CD8-positive, alpha-beta memory T cell (primary cell): ENCODE measurements at regions not wholly inside any gene's neighbourhood (a gene's known extent, or its start where the extent isn't known, plus 50 kb on each side); places are given as distances from the start of the nearest gene placed in this dataset.

ENCODE experiments used
- CTCF ChIA-PET: fragments of 350-600 bp; sonication (Branson Sonifier 250); formaldehyde crosslinking; loops from one replicate; lab custom pipeline; 2021; ENCODE audit warnings: antibody characterized with exemption; lab: Charles Lee
- POLR2A ChIA-PET: fragments of 350-600 bp; sonication (Branson Sonifier 250); formaldehyde crosslinking; loops from one replicate; lab custom pipeline; 2021; ENCODE audit warnings: antibody characterized with exemption; lab: Charles Lee
- DNase-seq, 5 donors: peaks; one replicate each; pipeline versions ENCODE4 v3.0.0 to v3.0.0-alpha.2; 2020 to 2022; ENCODE audit warnings: mixed read lengths in 1 of 5
- H3K27ac ChIP-seq: one replicate; pipeline ENCODE4 v1.7.0; 2013; ENCODE audit warnings: low read depth, mild to moderate bottlenecking, low read length, moderate library complexity
- H3K27me3 ChIP-seq: 2 replicates; pipeline ENCODE4 v1.7.0; 2013; ENCODE audit warnings: low read length, mild to moderate bottlenecking; ENCODE audit not compliant: insufficient read depth, poor library complexity, severe bottlenecking
- H3K36me3 ChIP-seq: 2 replicates; pipeline ENCODE4 v1.7.0; 2013; ENCODE audit warnings: mild to moderate bottlenecking, low read length, moderate library complexity; ENCODE audit not compliant: insufficient read depth
- H3K4me1 ChIP-seq: 2 replicates; pipeline ENCODE4 v1.7.0; 2013; ENCODE audit warnings: mild to moderate bottlenecking, low read length, moderate library complexity; ENCODE audit not compliant: insufficient read depth
- H3K4me3 ChIP-seq: 2 replicates; pipeline ENCODE4 v1.7.0; 2013; ENCODE audit warnings: mild to moderate bottlenecking, low read length
- H3K9me3 ChIP-seq: 2 replicates; pipeline ENCODE4 v1.7.0; 2013; ENCODE audit warnings: mild to moderate bottlenecking, low read length
- H3K27ac Mint-ChIP-seq, 8 donors: one replicate each; pipeline ENCODE4 v1.8.0; 2020 to 2021; ENCODE audit warnings: mixed read lengths in 8 of 8, mild to moderate bottlenecking in 6 of 8, inconsistent platforms in 3 of 8, moderate library complexity in 3 of 8
- H3K27me3 Mint-ChIP-seq, 2 donors: one replicate each; pipeline ENCODE4 v1.8.0; 2020 to 2021; ENCODE audit warnings: mixed read lengths in 2 of 2, mild to moderate bottlenecking in 1 of 2, moderate library complexity in 1 of 2
- H3K36me3 Mint-ChIP-seq, 3 donors: one replicate each; pipeline ENCODE4 v1.8.0; 2020 to 2021; ENCODE audit warnings: mixed read lengths in 3 of 3, inconsistent platforms in 1 of 3, mild to moderate bottlenecking in 1 of 3
- H3K4me1 Mint-ChIP-seq, 3 donors: one replicate each; pipeline ENCODE4 v1.8.0; 2020 to 2021; ENCODE audit warnings: mixed read lengths in 3 of 3, inconsistent platforms in 1 of 3, mild to moderate bottlenecking in 1 of 3
- H3K4me3 Mint-ChIP-seq, 7 donors: one replicate each; pipeline ENCODE4 v1.8.0; 2020 to 2021; ENCODE audit warnings: mixed read lengths in 7 of 7, mild to moderate bottlenecking in 6 of 7, moderate library complexity in 4 of 7, inconsistent platforms in 2 of 7
- H3K9me3 Mint-ChIP-seq, 5 donors: one replicate each; pipeline ENCODE4 v1.8.0; 2020 to 2022; ENCODE audit warnings: mixed read lengths in 5 of 5, mild to moderate bottlenecking in 3 of 5, moderate library complexity in 2 of 5, inconsistent platforms in 1 of 5

- Mint-ChIP-seq H3K4me1 (no peaks in the 10 kb centered on the region), H3K4me3 (no peak overlapping the region), H3K27me3 (no peaks in the 10 kb centered on the region), H3K27ac (no peak overlapping the region), H3K36me3 (no peaks in the 10 kb centered on the region), H3K9me3 (peaks cover 0 to 18% (median 5%) of the 10 kb centered on the region in 5 donors)
- H3K27me3 ChIP-seq = no peaks in the 10 kb centered on the region
- ChIA-PET CTCF (no interaction called here), POLR2A (no interaction called here)
- H3K4me3 ChIP-seq = no peak overlapping the region
- H3K4me1 ChIP-seq = no peaks in the 10 kb centered on the region
- H3K27ac ChIP-seq = no peak overlapping the region
- no peaks in the 10 kb centered on the region for H3K36me3 ChIP-seq
- no peak for DNase-seq
- no peaks in the 10 kb centered on the region for H3K9me3 ChIP-seq
Observed at GRCh38 chr2:122905431-122905830, 1119.7 kb upstream of the CNTNAP5 start.

- H3K4me3 Mint-ChIP-seq = no peak overlapping the region
- ChIA-PET POLR2A (no interaction called here), CTCF (no interaction called here)
- H3K9me3 Mint-ChIP-seq = peaks cover 4 to 17% (median 5%) of the 10 kb centered on the region in 5 donors
- H3K4me1 ChIP-seq = no peaks in the 10 kb centered on the region
- no peaks in the 10 kb centered on the region for H3K27me3 ChIP-seq
- no peaks in the 10 kb centered on the region for H3K36me3 ChIP-seq
- no peak overlapping the region for H3K4me3 ChIP-seq
- no peak overlapping the region for H3K27ac ChIP-seq
- H3K4me1 Mint-ChIP-seq = no peaks in the 10 kb centered on the region
- no peaks in the 10 kb centered on the region for H3K9me3 ChIP-seq
- H3K36me3 Mint-ChIP-seq = no peaks in the 10 kb centered on the region
- no peak for DNase-seq
- H3K27me3 Mint-ChIP-seq = no peaks in the 10 kb centered on the region
- no peak overlapping the region for H3K27ac Mint-ChIP-seq
Observed at GRCh38 chr2:122908159-122908558, 1116.9 kb upstream of the CNTNAP5 start.

GRCh38 chr2:122927197-122927596 lies 1097.9 kb upstream of the CNTNAP5 start:
- CTCF ChIA-PET = no interaction called here

GRCh38 chr2:122927710-122928557 lies 1097.2 kb upstream of the CNTNAP5 start:
- Histone ChIP-seq H3K4me1 (no peaks in the 10 kb centered on the region), H3K4me3 (no peak overlapping the region), H3K9me3 (no peaks in the 10 kb centered on the region), H3K27me3 (no peaks in the 10 kb centered on the region), H3K36me3 (no peaks in the 10 kb centered on the region), H3K27ac (no peak overlapping the region)
- no peak for DNase-seq
- H3K27me3 Mint-ChIP-seq = no peaks in the 10 kb centered on the region
- no peaks in the 10 kb centered on the region for H3K4me1 Mint-ChIP-seq
- H3K9me3 Mint-ChIP-seq = peaks cover 10 to 48% (median 27%) of the 10 kb centered on the region in 5 donors
- CTCF ChIA-PET = no interaction called here
- no peaks in the 10 kb centered on the region for H3K36me3 Mint-ChIP-seq
- POLR2A ChIA-PET = no interaction called here
- no peak overlapping the region for H3K27ac Mint-ChIP-seq
- H3K4me3 Mint-ChIP-seq = no peak overlapping the region

More at GRCh38 chr2:122927197-122927596, 1097.9 kb upstream of the CNTNAP5 start:
- Mint-ChIP-seq H3K4me1 (no peaks in the 10 kb centered on the region), H3K27ac (no peak overlapping the region), H3K9me3 (peaks cover 10 to 47% (median 30%) of the 10 kb centered on the region in 5 donors), H3K4me3 (no peak overlapping the region), H3K27me3 (no peaks in the 10 kb centered on the region), H3K36me3 (no peaks in the 10 kb centered on the region)
- no peaks in the 10 kb centered on the region for H3K4me1 ChIP-seq
- POLR2A ChIA-PET = no interaction called here
- no peak overlapping the region for H3K4me3 ChIP-seq
- H3K27me3 ChIP-seq = no peaks in the 10 kb centered on the region
- H3K36me3 ChIP-seq = no peaks in the 10 kb centered on the region
- no peak for DNase-seq
- no peak overlapping the region for H3K27ac ChIP-seq
- H3K9me3 ChIP-seq = no peaks in the 10 kb centered on the region

GRCh38 chr2:122929347-122929746 lies 1095.7 kb upstream of the CNTNAP5 start:
- Mint-ChIP-seq H3K27ac (no peak overlapping the region), H3K4me3 (no peak overlapping the region), H3K4me1 (no peaks in the 10 kb centered on the region), H3K27me3 (no peaks in the 10 kb centered on the region), H3K9me3 (peaks cover 10 to 44% (median 19%) of the 10 kb centered on the region in 5 donors), H3K36me3 (no peaks in the 10 kb centered on the region)
- Histone ChIP-seq H3K36me3 (no peaks in the 10 kb centered on the region), H3K9me3 (no peaks in the 10 kb centered on the region), H3K4me1 (no peaks in the 10 kb centered on the region), H3K4me3 (no peak overlapping the region), H3K27me3 (no peaks in the 10 kb centered on the region), H3K27ac (no peak overlapping the region)
- DNase-seq = no peak
- CTCF ChIA-PET = no interaction called here
- POLR2A ChIA-PET = no interaction called here

- Histone ChIP-seq H3K27me3 (no peaks in the 10 kb centered on the region), H3K27ac (no peak overlapping the region), H3K36me3 (no peaks in the 10 kb centered on the region), H3K4me1 (no peaks in the 10 kb centered on the region), H3K9me3 (no peaks in the 10 kb centered on the region), H3K4me3 (no peak overlapping the region)
- Mint-ChIP-seq H3K36me3 (no peaks in the 10 kb centered on the region), H3K27me3 (no peaks in the 10 kb centered on the region), H3K4me3 (no peak overlapping the region), H3K9me3 (peaks cover under 1 to 46% (median 5%) of the 10 kb centered on the region in 5 donors), H3K27ac (no peak overlapping the region), H3K4me1 (no peaks in the 10 kb centered on the region)
- POLR2A ChIA-PET = no interaction called here
- no peak for DNase-seq
- CTCF ChIA-PET = no interaction called here
Observed at GRCh38 chr2:122935506-122935905, 1089.6 kb upstream of the CNTNAP5 start.

GRCh38 chr2:122939796-122940195 lies 1085.3 kb upstream of the CNTNAP5 start:
- H3K36me3 ChIP-seq = no peaks in the 10 kb centered on the region
- DNase-seq = no peak
- ChIA-PET POLR2A (no interaction called here), CTCF (no interaction called here)
- Mint-ChIP-seq H3K36me3 (no peaks in the 10 kb centered on the region), H3K27me3 (no peaks in the 10 kb centered on the region), H3K9me3 (peaks cover 3 to 47% (median 6%) of the 10 kb centered on the region in 5 donors), H3K27ac (no peak overlapping the region), H3K4me3 (no peak overlapping the region), H3K4me1 (no peaks in the 10 kb centered on the region)
- no peak overlapping the region for H3K4me3 ChIP-seq
- no peaks in the 10 kb centered on the region for H3K9me3 ChIP-seq
- H3K27ac ChIP-seq = no peak overlapping the region
- no peaks in the 10 kb centered on the region for H3K4me1 ChIP-seq
- no peaks in the 10 kb centered on the region for H3K27me3 ChIP-seq

- no peak overlapping the region for H3K27ac ChIP-seq
- ChIA-PET POLR2A (no interaction called here), CTCF (no interaction called here)
- Mint-ChIP-seq H3K4me3 (no peak overlapping the region), H3K27me3 (no peaks in the 10 kb centered on the region), H3K27ac (no peak overlapping the region), H3K4me1 (no peaks in the 10 kb centered on the region), H3K9me3 (peaks cover 0 to 40% (median 14%) of the 10 kb centered on the region in 5 donors), H3K36me3 (no peaks in the 10 kb centered on the region)
- H3K27me3 ChIP-seq = no peaks in the 10 kb centered on the region
- DNase-seq = no peak
- no peaks in the 10 kb centered on the region for H3K9me3 ChIP-seq
- no peaks in the 10 kb centered on the region for H3K36me3 ChIP-seq
- no peaks in the 10 kb centered on the region for H3K4me1 ChIP-seq
- no peak overlapping the region for H3K4me3 ChIP-seq
Observed at GRCh38 chr2:122949523-122949922, 1075.6 kb upstream of the CNTNAP5 start.
